ENCODE measurements at regions not wholly inside any gene's neighbourhood (a gene's known extent, or its start where the extent isn't known, plus 50 kb on each side); places are given as distances from the start of the nearest gene placed in this dataset.
"Not testable (repeated sequence)": the region's sequence is repeated elsewhere in the genome, so short reads cannot be mapped to it uniquely, and the experiment has no call there.

DNA sequence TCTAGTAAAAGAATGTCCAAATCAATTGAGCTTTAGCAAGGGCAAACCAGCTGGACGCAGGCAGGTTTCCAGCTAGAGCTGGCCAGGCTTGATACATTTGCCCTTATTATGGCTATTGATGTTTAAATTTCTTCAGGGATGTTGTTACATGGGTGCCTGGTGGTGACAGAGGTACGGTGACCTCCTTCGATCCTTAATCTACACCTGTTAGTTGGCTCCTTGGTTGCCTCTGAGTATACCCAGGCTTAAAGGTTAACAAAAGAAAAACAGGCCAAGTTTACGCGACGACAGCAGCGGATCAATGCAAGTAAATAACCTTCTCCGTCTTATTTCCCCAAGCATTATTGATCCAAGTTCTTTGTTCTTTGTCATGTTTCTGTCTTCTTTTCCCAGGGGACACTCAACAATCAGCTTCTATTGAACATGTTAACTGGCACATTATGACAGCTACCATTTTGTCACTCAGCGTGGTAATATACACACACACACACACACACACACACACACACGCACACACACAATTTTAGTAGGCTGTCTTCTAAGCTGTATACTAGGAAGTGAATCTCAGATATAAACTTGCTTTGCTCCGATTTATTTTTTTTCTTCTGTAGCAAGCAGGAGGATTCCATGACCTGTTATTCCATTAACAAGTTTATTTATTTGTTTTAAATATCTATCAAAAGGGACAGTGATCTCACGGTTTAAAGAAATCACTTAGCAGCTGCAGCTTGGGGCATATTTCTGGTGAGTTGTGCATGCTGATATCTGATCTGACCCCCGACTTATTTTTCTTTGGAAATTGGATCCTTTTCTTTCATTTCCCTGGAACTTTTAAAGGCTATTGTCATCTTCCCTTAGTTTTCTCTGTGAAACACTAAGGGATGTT is 844.7 kb downstream of the MCTP2 start:
- DNase-seq (ENCODE audit: low read depth in 3 of 3), result no peak

DNA sequence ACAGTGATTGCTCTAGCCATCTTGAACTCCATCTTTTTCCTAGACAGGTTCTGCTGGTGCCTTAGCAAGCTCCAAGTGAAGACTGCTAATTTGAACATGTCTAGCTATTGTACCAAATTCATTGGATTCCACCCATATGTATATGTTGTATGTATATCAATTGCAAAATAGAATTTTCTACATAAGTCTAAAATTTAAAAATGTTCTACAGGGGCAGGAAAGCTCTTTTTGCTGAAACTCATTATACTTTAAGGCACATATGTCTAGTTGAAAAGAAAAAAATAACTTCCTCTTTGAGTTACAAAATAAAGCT is 845.3 kb downstream of the MCTP2 start:
- no peak for DNase-seq (ENCODE audit: low read depth in 3 of 3)

DNA sequence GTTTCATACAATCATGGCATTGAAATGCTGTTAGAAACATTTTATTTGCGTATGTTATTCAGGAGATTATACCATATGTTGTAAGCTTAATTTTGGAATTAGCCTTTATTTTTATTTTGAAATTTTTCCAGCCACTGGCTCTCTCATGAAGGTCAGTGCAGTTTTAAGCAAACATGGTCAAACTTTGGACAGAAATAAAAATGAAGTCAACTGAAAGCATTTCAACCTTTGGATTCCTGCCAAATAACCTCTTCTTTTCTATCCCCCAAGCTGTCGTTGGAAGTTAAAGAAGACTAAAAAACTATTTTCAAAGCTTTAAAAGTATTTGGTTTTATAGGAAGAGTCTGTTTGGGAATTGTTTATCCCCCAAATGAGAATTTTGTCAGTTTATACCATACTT is 846.6 kb downstream of the MCTP2 start:
- DNase-seq (ENCODE audit: low read depth in 3 of 3), result no peak

DNA sequence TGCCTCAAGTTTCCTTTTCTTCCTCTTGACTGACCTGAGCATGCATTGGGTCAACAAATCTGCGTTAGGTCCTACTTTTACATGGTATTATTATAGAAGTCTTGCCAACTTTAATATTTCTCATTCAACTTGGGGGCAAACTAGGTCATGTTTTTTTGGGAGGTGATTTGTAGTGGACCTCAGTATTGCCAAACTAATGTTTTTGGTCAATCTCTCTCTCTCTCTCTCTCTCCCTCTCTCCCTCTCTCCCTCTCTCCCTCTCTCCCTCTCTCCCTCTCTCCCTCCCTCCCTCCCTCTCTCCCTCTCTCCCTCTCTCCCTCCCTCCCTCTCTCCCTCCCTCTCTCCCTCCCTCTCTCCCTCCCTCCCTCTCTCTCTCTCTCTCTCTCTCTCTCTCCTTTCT is 848.9 kb downstream of the MCTP2 start:
- DNase-seq (ENCODE audit: low read depth in 3 of 3), result not testable (repeated sequence)

DNA sequence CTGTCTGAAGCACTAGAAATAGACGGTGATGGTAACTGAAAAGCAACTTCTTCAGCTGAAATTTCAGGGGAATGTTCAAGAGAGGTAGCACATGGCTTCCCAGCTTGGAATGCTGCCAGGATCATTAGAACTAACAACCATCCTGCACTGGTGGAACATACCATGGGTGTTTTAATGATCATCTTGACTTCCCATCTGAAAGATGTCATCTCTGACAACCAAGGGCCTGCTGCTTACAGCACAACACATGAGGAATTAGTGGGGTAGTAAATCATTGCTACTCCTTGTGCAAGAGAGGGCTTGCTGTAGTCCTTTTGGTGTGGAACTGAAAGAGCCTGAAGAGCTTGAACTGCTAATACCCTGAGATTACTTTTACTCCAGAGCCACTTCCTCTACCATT is 853.7 kb downstream of the MCTP2 start:
- no peak for DNase-seq (ENCODE audit: low read depth in 3 of 3)

DNA sequence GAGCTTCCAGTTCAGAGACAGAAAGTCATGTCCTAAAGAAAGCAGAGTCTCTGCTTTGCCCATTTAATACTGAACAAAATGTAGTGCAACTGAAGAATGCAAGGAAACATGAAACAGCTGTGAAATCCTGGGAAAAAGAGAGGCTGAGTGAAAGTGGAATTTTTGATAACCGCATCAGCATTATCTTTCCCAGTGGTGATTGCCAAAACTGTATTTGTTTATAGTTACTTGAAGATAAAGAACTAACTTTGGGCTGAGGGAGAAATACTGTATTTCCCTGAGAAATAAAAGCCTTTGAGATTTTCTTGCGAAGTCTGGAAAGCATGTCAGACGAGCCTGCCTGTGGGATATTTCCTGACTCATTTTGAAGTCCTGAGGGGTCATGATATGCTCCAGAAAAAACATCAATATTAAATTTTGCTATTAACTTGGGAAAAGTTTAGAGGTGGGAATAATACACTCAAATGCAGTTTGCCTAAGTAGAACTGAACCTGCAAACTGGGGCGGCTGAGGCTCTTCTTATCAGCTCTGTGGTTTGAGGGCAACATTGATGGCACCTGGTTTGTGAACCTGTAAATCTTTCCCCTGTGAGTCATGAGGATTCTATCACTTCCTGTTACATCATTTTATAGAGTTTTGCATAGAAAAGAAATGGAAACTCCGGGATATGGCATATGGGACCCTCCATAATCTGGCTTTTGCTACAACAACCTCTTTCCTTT is 855.3 kb downstream of the MCTP2 start:
- no peak for DNase-seq (ENCODE audit: low read depth in 3 of 3)

DNA sequence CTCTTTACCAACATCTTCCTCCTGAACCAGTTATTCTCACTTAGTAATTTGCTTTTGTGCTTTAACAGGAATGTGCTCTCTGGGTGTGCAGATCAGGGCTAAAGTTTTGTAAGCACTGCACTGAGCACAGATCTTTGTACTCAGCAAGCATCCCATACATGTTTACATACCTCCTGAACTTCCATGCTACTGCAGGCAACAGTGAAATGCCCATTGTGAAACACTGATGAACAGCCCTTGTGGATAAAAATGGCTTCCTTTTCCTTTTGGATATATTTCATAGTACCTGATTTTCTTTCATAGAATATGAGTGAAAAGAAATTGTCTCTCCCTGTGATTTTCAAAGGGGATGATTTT is 855.9 kb downstream of the MCTP2 start:
- DNase-seq (ENCODE audit: low read depth in 3 of 3), result no peak

DNA sequence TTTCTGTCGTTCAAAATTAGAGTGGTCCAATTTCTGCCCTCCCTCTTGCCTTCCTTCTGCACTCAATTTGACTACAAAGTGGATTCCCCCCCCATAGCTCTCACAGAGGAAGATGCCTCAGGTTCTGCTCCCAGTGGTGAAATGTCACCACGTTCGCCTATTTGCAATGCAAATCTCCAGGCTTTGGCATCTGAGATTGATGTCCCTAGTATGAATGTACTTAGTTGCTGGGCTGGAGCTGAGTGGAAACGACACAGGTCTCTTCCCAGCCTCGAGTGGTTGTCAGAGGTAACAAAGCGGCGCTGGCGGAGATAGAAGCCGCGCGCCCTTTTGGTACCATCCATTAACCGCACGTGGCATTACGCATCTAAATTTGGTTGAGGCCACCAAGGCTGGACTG is 860.1 kb downstream of the MCTP2 start:
- no peak for DNase-seq (ENCODE audit: low read depth in 3 of 3)

DNA sequence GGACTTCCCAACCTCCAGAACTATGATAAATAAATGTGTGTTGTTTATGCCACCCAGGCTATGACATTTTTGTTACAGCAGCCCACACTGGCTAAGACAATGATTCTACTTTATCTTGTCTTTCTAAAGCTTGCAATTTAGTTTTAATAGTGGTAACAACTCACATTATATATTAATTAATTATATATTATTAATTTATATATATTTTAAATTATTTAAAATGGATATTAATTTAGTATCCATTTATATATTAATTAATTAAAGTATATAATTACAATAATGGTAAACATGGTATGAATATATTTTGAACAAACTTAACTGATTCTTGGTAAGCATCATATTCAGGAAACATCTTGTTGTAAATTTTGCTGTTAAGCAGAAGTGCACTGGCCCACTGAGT is 863.9 kb downstream of the MCTP2 start:
- no peak for DNase-seq (ENCODE audit: low read depth in 3 of 3)

DNA sequence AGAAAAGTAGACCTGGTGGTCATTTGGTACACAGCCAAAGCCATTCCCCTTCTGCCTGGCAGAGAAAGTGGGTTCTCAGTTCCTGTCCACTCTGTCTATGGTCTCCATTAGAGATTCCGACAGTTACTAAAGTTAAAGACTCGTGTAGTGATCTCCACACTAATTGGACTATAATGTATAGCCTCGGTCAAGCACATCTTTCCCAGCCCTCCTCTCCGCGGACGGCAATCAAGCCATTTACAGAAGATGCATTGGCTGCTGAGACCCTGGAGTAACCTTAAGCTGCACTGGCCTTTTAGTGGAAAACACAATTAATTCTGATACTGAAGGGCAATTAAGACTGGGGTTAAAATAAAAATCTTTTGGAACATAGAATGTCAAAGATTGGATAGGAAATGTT is 865.3 kb downstream of the MCTP2 start:
- DNase-seq (ENCODE audit: low read depth in 3 of 3), result no peak

DNA sequence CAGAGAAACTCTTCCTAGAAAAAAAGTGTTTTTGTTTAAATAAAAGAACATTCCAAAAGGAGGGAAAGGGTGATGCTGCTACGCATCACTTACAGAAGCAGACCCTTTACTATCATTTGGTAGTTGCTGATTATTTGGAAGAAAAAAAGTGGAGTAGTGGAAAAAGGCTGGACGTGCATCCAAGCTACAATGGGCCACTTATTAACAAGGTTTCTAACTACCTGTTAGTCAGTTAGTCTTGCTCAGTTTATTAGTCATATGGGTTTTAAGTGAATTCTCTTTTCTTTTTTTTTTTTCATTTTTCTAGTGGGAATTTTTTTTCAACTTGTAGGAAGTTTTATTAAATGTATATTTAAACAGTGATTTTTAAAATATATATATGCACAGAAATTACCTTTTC is 866.0 kb downstream of the MCTP2 start:
- no peak for DNase-seq (ENCODE audit: low read depth in 3 of 3)

DNA sequence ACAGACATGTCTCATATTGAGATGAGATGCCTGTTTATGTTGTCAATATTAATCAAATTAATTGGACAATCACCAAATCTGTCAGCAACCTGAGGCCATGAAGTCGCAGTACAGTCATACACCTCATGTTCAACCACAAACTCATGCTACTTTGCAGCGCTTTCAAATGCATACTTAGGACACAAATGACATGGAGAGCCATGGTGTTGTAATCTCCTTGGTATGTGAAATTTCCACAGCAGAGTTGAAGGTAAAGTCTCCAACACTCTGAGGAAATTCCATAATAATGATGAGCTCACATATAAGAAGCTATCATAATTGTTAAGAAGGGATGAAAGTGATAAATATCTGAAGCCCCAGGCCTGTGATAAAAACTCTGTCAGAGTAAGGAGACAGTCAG is 873.9 kb downstream of the MCTP2 start:
- DNase-seq (ENCODE audit: low read depth in 3 of 3), result no peak

DNA sequence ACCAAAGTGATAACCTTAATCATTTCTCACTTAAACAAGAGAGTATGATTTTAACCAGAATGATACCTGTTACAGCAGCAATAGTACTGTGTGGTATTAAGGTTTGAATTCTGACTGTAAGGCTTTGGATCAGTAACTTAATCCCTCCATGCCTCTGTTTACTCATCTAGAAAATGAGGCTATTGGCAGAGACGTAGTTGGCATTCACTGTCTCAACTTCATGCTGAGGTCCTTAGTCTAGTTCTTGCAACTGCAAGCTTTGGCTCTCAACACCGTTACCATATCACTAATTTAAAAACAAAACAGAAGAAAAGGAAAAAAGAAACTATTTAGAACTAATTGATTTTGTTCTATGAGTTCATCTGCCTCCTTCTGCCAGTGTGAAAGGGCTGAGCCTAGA is 875.4 kb downstream of the MCTP2 start:
- no peak for DNase-seq (ENCODE audit: low read depth in 3 of 3)

DNA sequence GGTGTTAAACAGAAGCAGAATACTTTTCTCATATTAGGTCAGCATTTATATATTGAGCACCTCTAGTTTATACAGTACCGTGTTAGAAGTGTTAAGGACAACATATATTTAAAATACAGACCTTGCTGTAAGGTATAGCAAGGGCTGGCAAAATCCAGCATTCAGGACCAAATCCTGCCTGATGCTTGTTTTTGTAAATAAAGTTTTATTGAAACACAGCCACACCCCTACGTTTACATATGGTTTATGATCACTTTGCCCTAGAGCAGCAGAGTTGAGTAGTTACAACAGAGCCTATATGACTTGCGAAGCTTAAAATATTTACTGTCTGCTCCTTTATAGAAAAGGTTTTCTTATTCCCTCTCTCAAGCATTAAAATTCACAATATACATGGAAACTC is 877.3 kb downstream of the MCTP2 start:
- DNase-seq (ENCODE audit: low read depth in 3 of 3), result no peak

DNA sequence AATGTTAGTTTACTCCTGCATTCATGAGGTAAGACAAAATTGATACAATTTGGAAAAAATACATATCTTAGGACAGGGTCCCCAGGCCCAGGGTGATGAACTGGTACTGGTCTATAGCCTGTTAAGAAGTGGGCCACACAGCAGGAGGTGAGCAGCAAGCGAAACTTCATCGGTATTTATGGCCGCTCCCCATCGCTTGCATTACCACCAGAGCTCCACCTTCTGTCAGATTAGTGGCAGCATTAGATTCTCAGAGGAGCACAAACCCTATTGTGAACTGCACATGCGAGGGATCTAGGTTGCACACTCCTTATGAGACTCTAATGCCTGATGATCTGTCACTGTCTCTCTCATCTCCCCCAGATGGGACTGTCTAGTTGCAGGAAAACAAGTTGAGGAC is 880.6 kb downstream of the MCTP2 start:
- DNase-seq (ENCODE audit: low read depth in 3 of 3), result no peak

DNA sequence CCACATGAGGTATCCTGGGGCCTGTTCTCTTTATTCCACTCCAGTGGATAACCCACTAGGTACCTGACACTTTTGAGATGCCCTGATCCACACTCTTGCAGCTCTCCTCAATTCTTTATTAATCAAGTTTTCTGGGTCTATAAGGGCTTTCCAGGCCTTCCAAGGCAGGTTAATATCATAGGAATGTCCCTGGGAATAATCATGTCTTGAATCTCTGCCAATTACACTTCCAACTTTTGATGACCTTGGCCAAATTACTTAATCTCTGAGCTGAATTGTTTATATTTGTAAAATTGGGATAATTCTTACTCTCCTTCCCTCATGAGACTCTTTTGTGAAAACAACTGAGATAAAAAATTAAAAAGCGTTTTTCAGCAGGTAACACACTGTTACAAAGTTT is 881.7 kb downstream of the MCTP2 start:
- no peak for DNase-seq (ENCODE audit: low read depth in 3 of 3)

DNA sequence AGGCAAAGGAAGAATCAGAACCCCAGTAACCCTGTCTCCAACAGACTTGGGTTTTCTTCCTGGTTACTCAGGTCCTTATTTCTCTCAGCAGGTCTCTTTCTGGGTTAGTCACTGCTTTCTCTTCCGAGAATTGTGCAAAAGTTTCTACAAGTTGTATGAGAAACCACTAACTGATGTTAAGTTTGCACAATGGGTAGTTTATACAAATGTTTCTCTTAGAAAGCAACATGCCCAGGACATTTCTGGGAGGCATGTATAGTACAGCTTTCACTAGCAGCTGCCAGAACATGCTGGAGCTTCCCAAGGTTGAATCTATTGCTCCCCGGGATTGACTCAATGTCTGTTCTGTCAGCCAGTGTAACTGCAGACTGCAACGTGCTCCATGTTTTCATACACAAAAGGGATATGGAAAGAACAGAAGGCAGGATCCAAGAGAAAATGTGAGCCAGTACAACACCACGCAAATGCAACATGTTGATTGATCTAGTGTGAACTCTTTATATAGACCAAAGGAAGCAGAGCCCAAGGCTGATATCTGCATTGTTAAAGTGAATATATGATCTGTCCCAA is 887.8 kb downstream of the MCTP2 start:
- DNase-seq (ENCODE audit: low read depth in 3 of 3), result no peak

DNA sequence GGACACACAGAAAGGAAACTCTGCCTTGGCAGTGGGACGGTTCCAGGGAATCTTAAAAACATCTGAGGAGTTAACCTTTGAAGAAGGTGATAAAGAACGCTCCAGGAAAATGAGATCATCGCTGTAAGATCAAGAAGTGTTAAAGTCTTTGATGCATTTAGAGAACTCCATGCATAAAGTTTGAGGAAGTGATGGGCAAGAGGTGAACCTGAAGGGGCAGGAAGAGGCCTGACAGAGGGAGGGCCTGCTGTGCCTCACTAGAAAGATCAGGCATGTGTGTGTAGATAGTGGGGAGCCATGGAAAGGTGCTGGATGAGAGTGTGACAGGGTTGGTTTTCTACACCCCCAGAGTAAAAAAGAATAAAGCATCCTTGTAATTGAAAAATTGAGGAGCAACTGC is 889.2 kb downstream of the MCTP2 start:
- no peak for DNase-seq (ENCODE audit: low read depth in 3 of 3)

DNA sequence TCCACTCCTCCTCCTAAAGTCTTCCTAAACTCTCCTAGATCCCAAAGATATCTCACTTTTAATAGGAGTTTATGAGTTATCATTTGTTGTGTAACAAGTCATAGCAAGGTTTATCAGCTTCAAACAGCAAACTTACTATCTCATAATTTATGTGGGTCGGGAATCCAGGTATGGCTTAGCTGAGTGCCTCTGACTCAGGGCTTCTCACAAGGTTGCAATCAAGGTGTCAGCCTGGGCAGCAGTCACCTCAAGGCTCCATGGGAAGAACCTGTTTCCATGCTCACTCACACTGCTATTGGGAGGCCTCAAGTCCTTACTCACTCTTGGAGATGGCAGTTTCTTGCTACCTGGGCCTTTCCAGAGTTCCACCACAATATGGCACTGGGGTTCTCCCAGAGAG is 889.8 kb downstream of the MCTP2 start:
- no peak for DNase-seq (ENCODE audit: low read depth in 3 of 3)

DNA sequence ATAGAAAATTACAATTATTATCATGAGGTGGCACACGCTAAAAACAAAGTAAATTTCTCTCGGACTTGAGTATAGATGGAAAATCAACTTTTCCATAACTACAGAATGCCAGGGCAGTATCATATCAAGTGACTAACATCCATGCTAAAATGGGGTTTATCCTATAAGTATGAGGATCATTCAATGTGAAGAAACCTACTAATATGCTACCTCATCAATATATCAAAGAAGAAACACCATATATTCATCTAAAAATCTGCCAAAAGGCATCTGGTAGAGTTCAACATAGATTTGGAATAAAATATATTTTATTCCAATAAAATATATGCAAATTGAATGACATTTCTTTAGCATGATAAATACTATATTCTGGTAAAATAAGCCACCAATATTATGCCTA is 894.4 kb downstream of the MCTP2 start:
- no peak for DNase-seq (ENCODE audit: low read depth in 3 of 3)

DNA sequence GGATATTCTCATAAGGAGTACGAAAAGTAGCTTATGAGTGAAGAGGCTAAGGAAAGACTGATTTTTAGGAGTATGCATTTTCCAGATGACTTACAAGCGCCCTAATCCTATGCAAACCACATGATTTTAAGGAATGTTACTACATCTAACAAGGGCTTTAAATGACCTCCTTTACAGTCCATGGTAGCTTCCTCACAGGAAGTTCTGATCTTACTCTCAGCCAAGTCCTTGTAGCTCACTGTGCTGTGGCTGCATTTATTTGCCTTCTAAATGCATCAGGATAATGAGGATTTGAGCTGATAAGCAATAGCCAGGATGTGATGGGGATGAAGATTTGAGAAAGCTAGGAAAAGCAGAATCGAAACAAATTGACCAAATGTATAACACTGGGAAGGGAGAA is 896.0 kb downstream of the MCTP2 start:
- no peak for DNase-seq (ENCODE audit: low read depth in 3 of 3)

DNA sequence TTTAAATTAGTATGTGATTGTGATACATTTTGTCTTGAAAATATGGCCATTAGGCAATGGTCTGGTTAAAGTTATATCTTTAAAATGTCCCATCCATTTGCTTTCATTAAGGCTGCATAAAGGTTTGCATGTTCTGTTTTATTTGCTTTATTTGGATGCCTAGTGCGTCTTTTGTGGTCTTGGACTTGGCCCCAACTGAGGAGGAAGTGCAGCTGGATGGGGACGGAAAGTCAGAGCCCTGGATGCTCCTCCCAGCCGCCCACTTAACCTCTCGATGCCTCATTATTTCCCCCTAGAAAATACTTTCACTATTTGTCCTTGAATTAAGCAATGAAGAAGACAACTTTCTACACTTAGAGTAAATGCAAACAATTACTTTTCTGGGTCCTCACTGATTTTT is 898.2 kb downstream of the MCTP2 start:
- DNase-seq (ENCODE audit: low read depth in 3 of 3), result no peak

DNA sequence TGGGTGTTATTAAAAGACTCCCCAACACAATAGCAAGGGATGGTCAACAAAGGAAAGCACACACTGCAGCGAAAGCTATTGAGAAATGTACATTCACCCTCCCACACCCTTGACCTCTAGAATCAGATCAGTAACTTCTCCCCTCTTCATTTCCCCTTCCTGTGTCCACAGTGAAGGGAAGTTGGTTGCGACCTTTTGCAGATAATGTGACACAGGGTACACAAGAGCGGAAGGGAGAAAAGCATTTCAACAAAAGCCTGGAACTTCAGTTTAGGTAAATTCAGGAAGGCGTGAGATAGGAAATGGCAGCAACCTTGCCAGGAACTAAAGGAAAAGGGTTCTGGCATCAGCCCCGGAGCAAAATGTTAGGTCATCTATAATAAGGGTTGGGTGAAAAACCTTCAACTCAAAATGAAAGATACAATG is 899.8 kb downstream of the MCTP2 start:
- DNase-seq (ENCODE audit: low read depth in 3 of 3), result no peak

Measured in stimulated activated CD4-positive, alpha-beta T cell treated with anti-CD3 and anti-CD28 coated beads, TNF-alpha, amount 100 ng/mL, for 48 hours (primary cell).